H9 (cell line): ENCODE measurements at regions not wholly inside any gene's neighbourhood (a gene's known extent, or its start where the extent isn't known, plus 50 kb on each side); places are given as distances from the start of the nearest gene placed in this dataset.

Experiments
- DNase-seq: peaks from one replicate; pipeline ENCODE4 v3.0.0-alpha.2; 2017
- H2AFZ ChIP-seq: one replicate; pipeline ENCODE4 v1.6.1; 2013; ENCODE audit warnings: mild to moderate bottlenecking, low read length, control low read depth, moderate library complexity
- H2AK5ac ChIP-seq: 2 replicates; pipeline ENCODE4 v1.6.1; 2013; ENCODE audit warnings: low read length, control low read depth, mixed read lengths; ENCODE audit not compliant: insufficient read length
- H2BK120ac ChIP-seq: one replicate; pipeline ENCODE4 v1.6.1; 2013; ENCODE audit warnings: low read depth, mild to moderate bottlenecking, low read length, control low read depth, inconsistent platforms; ENCODE audit not compliant: poor library complexity, severe bottlenecking
- H2BK12ac ChIP-seq: 2 replicates; pipeline ENCODE4 v1.6.1; 2013; ENCODE audit warnings: low read length, control low read depth, mixed read lengths, low read depth; ENCODE audit not compliant: insufficient read length
- H2BK15ac ChIP-seq: 2 replicates; pipeline ENCODE4 v1.6.1; 2013; ENCODE audit warnings: low read depth, low read length, control low read depth
- H2BK20ac ChIP-seq: one replicate; pipeline ENCODE4 v1.6.1; 2013; ENCODE audit warnings: low read depth, mild to moderate bottlenecking, low read length, control low read depth, inconsistent platforms; ENCODE audit not compliant: poor library complexity, severe bottlenecking
- H2BK5ac ChIP-seq: 2 replicates; pipeline ENCODE4 v1.6.1; 2013; ENCODE audit warnings: low read length, control low read depth, mixed read lengths; ENCODE audit not compliant: insufficient read length
- H3K14ac ChIP-seq: 2 replicates; pipeline ENCODE4 v1.6.1; 2013; ENCODE audit warnings: low read length, control low read depth; ENCODE audit not compliant: insufficient read depth
- H3K18ac ChIP-seq: 2 replicates; pipeline ENCODE4 v1.6.1; 2013; ENCODE audit warnings: low read depth, mild to moderate bottlenecking, mixed read lengths, low read length, control low read depth; ENCODE audit not compliant: insufficient read length
- H3K23ac ChIP-seq: 2 replicates; pipeline ENCODE4 v1.6.1; 2013; ENCODE audit warnings: low read length, control low read depth, mixed read lengths, low read depth; ENCODE audit not compliant: insufficient read length
- H3K23me2 ChIP-seq: 2 replicates; pipeline ENCODE4 v1.6.1; 2013; ENCODE audit warnings: low read depth, mild to moderate bottlenecking, mixed read lengths, low read length, control low read depth; ENCODE audit not compliant: insufficient read length, poor library complexity, severe bottlenecking
- H3K27ac ChIP-seq: 2 replicates; pipeline ENCODE4 v1.5.1; 2013; ENCODE audit warnings: low read length, control low read depth, mixed read lengths, low read depth; ENCODE audit not compliant: insufficient read length
- H3K27me3 ChIP-seq: 2 replicates; pipeline ENCODE4 v1.6.1; 2013; ENCODE audit warnings: low read length, control low read depth, inconsistent platforms; ENCODE audit not compliant: insufficient read depth
- H3K4ac ChIP-seq: 2 replicates; pipeline ENCODE4 v1.6.1; 2013; ENCODE audit warnings: low read depth, mild to moderate bottlenecking, control low read depth, inconsistent platforms, low read length, moderate library complexity
- H3K4me1 ChIP-seq: 2 replicates; pipeline ENCODE4 v1.6.1; 2013; ENCODE audit warnings: low read length, control low read depth, inconsistent platforms; ENCODE audit not compliant: insufficient read depth
- H3K4me2 ChIP-seq: 2 replicates; pipeline ENCODE4 v1.6.1; 2013; ENCODE audit warnings: low read length, control low read depth, mixed read lengths; ENCODE audit not compliant: insufficient read length, insufficient read depth
- H3K56ac ChIP-seq: 2 replicates; pipeline ENCODE4 v1.6.1; 2013; ENCODE audit warnings: low read depth, mild to moderate bottlenecking, mixed read lengths, low read length, control low read depth; ENCODE audit not compliant: insufficient read length
- H3K79me1 ChIP-seq: 2 replicates; pipeline ENCODE4 v1.6.1; 2013; ENCODE audit warnings: low read depth, mild to moderate bottlenecking, moderate library complexity, low read length, control low read depth, inconsistent platforms; ENCODE audit not compliant: insufficient read depth, poor library complexity, severe bottlenecking
- H3K79me2 ChIP-seq: 2 replicates; pipeline ENCODE4 v1.6.1; 2013; ENCODE audit warnings: low read length, control low read depth, inconsistent platforms; ENCODE audit not compliant: insufficient read depth
- H3K9ac ChIP-seq: 2 replicates; pipeline ENCODE4 v1.6.1; 2013; ENCODE audit warnings: low read length, control low read depth, mixed read lengths; ENCODE audit not compliant: insufficient read length; ENCODE audit errors: extremely low read depth
- H3K9me3 ChIP-seq: one replicate; pipeline ENCODE4 v1.6.1; 2013; ENCODE audit warnings: low read depth, low read length, inconsistent platforms; ENCODE audit not compliant: control insufficient read depth
- H3T11ph ChIP-seq: one replicate; pipeline ENCODE4 v1.6.1; 2013; ENCODE audit warnings: mild to moderate bottlenecking, low read length, control low read depth, inconsistent platforms
- H4K20me1 ChIP-seq: one replicate; pipeline ENCODE4 v1.6.1; 2013; ENCODE audit not compliant: control insufficient read depth, insufficient read length, insufficient read depth
- H4K5ac ChIP-seq: 2 replicates; pipeline ENCODE4 v1.6.1; 2013; ENCODE audit warnings: low read depth, mild to moderate bottlenecking, mixed read lengths, low read length, control low read depth; ENCODE audit not compliant: insufficient read length
- H4K8ac ChIP-seq: replicated peaks from 2 replicates; pipeline ENCODE4 v1.6.1; 2013; ENCODE audit warnings: low read length, control low read depth, mixed read lengths, low read depth; ENCODE audit not compliant: insufficient read length
- H4K91ac ChIP-seq: 2 replicates; pipeline ENCODE4 v1.6.1; 2013; ENCODE audit warnings: low read depth, mild to moderate bottlenecking, moderate library complexity, mixed read lengths, low read length, control low read depth; ENCODE audit not compliant: insufficient read length
- H3K27ac Mint-ChIP-seq, 3 experiments: 2 replicates in 2 of 3; 3 replicates in 1 of 3; pipeline ENCODE4 v1.8.0; 2020 to 2021; ENCODE audit warnings: mixed read lengths in 3 of 3, mild to moderate bottlenecking in 1 of 3, moderate library complexity in 1 of 3
- H3K27me3 Mint-ChIP-seq: 2 replicates; pipeline ENCODE4 v1.8.0; 2021; ENCODE audit warnings: low read depth, mild to moderate bottlenecking, moderate library complexity, mixed read lengths
- H3K36me3 Mint-ChIP-seq, 3 experiments: 2 replicates in 2 of 3; 3 replicates in 1 of 3; pipeline ENCODE4 v1.8.0; 2020 to 2021; ENCODE audit warnings: low read depth in 3 of 3, mixed read lengths in 3 of 3; ENCODE audit not compliant: insufficient read depth in 1 of 3
- H3K4me1 Mint-ChIP-seq, 2 experiments: 2 replicates each; pipeline ENCODE4 v1.8.0; 2020; ENCODE audit warnings: mixed read lengths in 2 of 2
- H3K4me3 Mint-ChIP-seq, 2 experiments: 2 replicates in 1 of 2; 3 replicates in 1 of 2; pipeline ENCODE4 v1.8.0; 2020 to 2021; ENCODE audit warnings: mild to moderate bottlenecking in 2 of 2, mixed read lengths in 2 of 2, moderate library complexity in 1 of 2
- H3K9me3 Mint-ChIP-seq, 2 experiments: 2 replicates in 1 of 2; 3 replicates in 1 of 2; pipeline ENCODE4 v1.8.0; 2020; ENCODE audit warnings: mild to moderate bottlenecking in 2 of 2, mixed read lengths in 2 of 2, moderate library complexity in 1 of 2
- CTCF ChIP-seq: fragments of 200-600 bp; sonication (generic); conservative IDR thresholded peaks from 3 replicates; pipeline ENCODE4 v1.8.0; 2021; ENCODE audit warnings: antibody characterized with exemption, mild to moderate bottlenecking
- WGBS: extraction: QIAGEN DNeasy Blood & Tissue Kit; methylation state at CpG from one replicate; pipeline ENCODE4 v1.1.7; 2013; ENCODE audit warnings: missing lambda C conversion rate, low lambda C conversion rate, mixed read lengths; ENCODE audit not compliant: insufficient read length; ENCODE audit errors: extremely low coverage; 5-methylcytosine and 5-hydroxymethylcytosine counted together

- H3K36me3 Mint-ChIP-seq = no peaks in the 10 kb centered on the region
These were observed 761.4 kb downstream of the KCNA4 start for GRCh38 chr11:29255401-29255800.

More at GRCh38 chr11:29255401-29255800, 761.4 kb downstream of the KCNA4 start:
- Histone ChIP-seq H4K5ac (no peak overlapping the region), H4K91ac (no peak overlapping the region), H4K20me1 (no peaks in the 10 kb centered on the region), H3K56ac (no peak overlapping the region), H3K18ac (no peak overlapping the region), H4K8ac (no peak overlapping the region), H2BK20ac (no peak overlapping the region), H3K9me3 (no peaks in the 10 kb centered on the region), H2AK5ac (no peak overlapping the region), H2BK15ac (no peak overlapping the region), H2AFZ (no peak overlapping the region), H3K4me1 (no peaks in the 10 kb centered on the region), H3K14ac (no peak overlapping the region), H3K79me2 (no peaks in the 10 kb centered on the region), H3K79me1 (no peaks in the 10 kb centered on the region), H3K4me2 (no peak overlapping the region), H2BK5ac (no peak overlapping the region), H3K23me2 (no peaks in the 10 kb centered on the region), H3T11ph (no peak overlapping the region), H3K23ac (no peak overlapping the region), H2BK12ac (no peak overlapping the region), H3K4ac (no peak overlapping the region), H3K27me3 (no peaks in the 10 kb centered on the region), H3K27ac (no peak overlapping the region), H3K9ac (no peak overlapping the region), H2BK120ac (no peak overlapping the region)
- WGBS = no CpG with 5 or more reads among the region's 2 CpGs
- Mint-ChIP-seq H3K4me3 (no peak overlapping the region), H3K4me1 (no peaks in the 10 kb centered on the region), H3K27ac (no peak overlapping the region), H3K9me3 (no peaks in the 10 kb centered on the region), H3K27me3 (no peaks in the 10 kb centered on the region; the same call in 1 of the 2 replicates)
- TF ChIP-seq CTCF = no peak
- no peak for DNase-seq
